Colonic mucosa (tissue), 4 donors: ENCODE measurements at regions not wholly inside any gene's neighbourhood (a gene's known extent, or its start where the extent isn't known, plus 50 kb on each side); places are given as distances from the start of the nearest gene placed in this dataset.

Source experiments
- DNase-seq: peaks from one replicate; pipeline ENCODE4 v3.0.0-alpha.2; 2020
- H3K27ac ChIP-seq: fragments of 200-600 bp; one replicate; pipeline ENCODE4 v1.8.0; 2021
- H3K27me3 ChIP-seq: fragments of 200-600 bp; one replicate; pipeline ENCODE4 v1.8.0; 2021
- H3K36me3 ChIP-seq: fragments of 200-600 bp; one replicate; pipeline ENCODE4 v1.8.0; 2021
- H3K4me1 ChIP-seq: fragments of 200-600 bp; one replicate; pipeline ENCODE4 v1.8.0; 2021; ENCODE audit warnings: mild to moderate bottlenecking
- H3K4me3 ChIP-seq: fragments of 200-600 bp; one replicate; pipeline ENCODE4 v1.8.0; 2021
- H3K9ac ChIP-seq, 2 donors: one replicate each; pipeline ENCODE4 v1.7.0; 2013; ENCODE audit warnings: control low read depth in 2 of 2, low read depth in 2 of 2, low read length in 2 of 2
- H3K9me3 ChIP-seq: fragments of 200-600 bp; one replicate; pipeline ENCODE4 v1.8.0; 2021
- intact Hi-C: fragments of 100-400 bp; cut with DNase I; formaldehyde crosslinking; loops from one replicate; pipeline ENCODE4 v1.14.1; 2022
- TF ChIP-seq, protein P1 (sequence below): fragments of 200-600 bp; IDR thresholded peaks from one replicate; pipeline ENCODE4 v1.8.0; 2022; ENCODE audit warnings: antibody characterized with exemption, mild to moderate bottlenecking
- donor health status: healthy.
- donor health status: DM: no; HTN: no; CAD: no.
- donor health status: DM: no; HTN: no; CAD: no.

DNA sequence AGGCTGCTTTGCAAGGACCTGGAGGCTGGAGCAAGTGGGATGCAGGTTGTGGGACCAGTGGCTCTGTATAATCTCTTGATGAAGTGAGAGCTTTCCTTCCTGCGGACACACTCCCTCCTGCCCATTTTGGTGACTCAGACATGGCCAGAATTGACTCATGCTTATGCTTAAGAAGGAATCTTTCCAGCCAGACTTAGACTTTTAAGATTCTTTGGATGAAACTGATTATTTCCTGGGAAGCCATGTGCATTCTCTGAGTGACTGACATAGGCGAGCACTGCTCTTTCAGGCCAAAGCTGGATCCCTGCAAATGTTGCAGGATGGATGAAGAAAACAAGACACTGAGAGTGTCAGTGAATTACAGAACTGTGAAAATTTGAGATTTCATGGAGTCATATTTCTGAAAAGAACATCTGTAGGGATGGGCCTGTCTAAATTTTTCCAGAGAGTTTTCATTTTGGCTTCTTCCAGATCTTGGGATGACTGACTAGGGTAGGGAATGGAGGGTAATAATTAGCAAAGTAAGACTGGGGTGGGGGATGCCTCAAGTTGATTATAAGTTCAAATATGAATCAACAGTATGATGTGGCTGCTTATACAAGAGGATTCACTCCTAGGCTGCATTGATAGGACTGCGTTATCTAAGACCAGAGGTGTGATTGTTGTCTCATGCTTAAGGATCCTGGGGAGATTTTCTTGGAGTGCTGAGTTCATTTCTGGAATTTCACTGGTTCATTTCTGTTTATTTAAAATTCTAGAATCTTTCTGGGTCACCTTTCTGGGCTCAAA, 195.8 kb downstream of the HIPK3 start:
- intact Hi-C loops: no loop called here
- H3K4me3 ChIP-seq: no peak overlapping the region
- H3K9me3 ChIP-seq: no peaks in the 10 kb centered on the region
- no peak overlapping the region for H3K27ac ChIP-seq
- DNase-seq: no peak
- H3K27me3 ChIP-seq: no peaks in the 10 kb centered on the region
- H3K4me1 ChIP-seq: no peaks in the 10 kb centered on the region
- TF ChIP-seq, protein P1, sequence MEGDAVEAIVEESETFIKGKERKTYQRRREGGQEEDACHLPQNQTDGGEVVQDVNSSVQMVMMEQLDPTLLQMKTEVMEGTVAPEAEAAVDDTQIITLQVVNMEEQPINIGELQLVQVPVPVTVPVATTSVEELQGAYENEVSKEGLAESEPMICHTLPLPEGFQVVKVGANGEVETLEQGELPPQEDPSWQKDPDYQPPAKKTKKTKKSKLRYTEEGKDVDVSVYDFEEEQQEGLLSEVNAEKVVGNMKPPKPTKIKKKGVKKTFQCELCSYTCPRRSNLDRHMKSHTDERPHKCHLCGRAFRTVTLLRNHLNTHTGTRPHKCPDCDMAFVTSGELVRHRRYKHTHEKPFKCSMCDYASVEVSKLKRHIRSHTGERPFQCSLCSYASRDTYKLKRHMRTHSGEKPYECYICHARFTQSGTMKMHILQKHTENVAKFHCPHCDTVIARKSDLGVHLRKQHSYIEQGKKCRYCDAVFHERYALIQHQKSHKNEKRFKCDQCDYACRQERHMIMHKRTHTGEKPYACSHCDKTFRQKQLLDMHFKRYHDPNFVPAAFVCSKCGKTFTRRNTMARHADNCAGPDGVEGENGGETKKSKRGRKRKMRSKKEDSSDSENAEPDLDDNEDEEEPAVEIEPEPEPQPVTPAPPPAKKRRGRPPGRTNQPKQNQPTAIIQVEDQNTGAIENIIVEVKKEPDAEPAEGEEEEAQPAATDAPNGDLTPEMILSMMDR: no peak
- no peak overlapping the region for H3K9ac ChIP-seq
- no peaks in the 10 kb centered on the region for H3K36me3 ChIP-seq

DNA sequence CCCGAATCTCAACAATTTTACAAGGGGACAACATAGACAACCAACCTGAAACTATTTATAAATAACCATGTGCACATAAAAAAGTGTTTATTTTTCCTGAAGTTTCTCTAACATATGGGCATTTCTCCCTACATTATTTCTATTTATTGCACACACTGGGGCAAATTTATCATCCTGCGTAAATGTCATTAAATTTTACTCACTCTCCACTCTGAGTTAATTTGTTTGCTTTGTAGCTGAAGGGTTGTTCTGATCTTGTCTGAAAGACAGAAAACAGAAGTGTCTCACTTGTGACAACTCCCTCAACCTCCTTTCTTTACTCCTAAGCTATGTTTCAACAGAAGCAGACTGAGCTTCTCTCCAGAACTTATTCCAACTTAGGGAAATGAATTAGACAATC, 194.2 kb downstream of the HIPK3 start:
- H3K27me3 ChIP-seq: no peaks in the 10 kb centered on the region
- no peak overlapping the region for H3K27ac ChIP-seq
- H3K9ac ChIP-seq: no peak overlapping the region
- TF ChIP-seq, protein P1: no peak
- no peaks in the 10 kb centered on the region for H3K4me1 ChIP-seq
- no peaks in the 10 kb centered on the region for H3K9me3 ChIP-seq
- no peaks in the 10 kb centered on the region for H3K36me3 ChIP-seq
- DNase-seq: no peak
- intact Hi-C loops: no loop called here
- H3K4me3 ChIP-seq: no peak overlapping the region

DNA sequence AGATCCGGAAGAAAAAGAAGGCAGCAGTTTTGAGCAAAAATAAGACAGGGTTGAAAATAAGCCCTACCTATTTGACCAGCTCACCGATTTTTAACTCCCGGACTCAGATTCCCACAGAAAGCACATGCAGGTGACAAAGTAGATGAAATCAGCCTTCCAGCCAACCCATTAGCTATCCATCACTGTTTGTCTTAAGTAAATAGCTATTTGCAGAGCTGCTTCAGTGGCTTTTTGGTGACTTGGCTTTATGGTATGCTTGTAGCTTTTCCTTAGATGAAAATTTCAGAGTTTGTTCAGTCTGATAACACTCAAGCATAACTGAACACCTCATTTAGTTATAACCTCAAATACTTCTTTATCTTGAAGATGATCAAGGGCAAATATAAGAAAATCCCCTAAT, 192.6 kb downstream of the HIPK3 start:
- Histone ChIP-seq H3K9ac (no peak overlapping the region), H3K9me3 (no peaks in the 10 kb centered on the region), H3K4me1 (no peaks in the 10 kb centered on the region), H3K36me3 (no peaks in the 10 kb centered on the region), H3K27me3 (no peaks in the 10 kb centered on the region), H3K4me3 (no peak overlapping the region), H3K27ac (no peak overlapping the region)
- no peak for DNase-seq
- TF ChIP-seq, protein P1: no peak
- intact Hi-C loops: no loop called here

DNA sequence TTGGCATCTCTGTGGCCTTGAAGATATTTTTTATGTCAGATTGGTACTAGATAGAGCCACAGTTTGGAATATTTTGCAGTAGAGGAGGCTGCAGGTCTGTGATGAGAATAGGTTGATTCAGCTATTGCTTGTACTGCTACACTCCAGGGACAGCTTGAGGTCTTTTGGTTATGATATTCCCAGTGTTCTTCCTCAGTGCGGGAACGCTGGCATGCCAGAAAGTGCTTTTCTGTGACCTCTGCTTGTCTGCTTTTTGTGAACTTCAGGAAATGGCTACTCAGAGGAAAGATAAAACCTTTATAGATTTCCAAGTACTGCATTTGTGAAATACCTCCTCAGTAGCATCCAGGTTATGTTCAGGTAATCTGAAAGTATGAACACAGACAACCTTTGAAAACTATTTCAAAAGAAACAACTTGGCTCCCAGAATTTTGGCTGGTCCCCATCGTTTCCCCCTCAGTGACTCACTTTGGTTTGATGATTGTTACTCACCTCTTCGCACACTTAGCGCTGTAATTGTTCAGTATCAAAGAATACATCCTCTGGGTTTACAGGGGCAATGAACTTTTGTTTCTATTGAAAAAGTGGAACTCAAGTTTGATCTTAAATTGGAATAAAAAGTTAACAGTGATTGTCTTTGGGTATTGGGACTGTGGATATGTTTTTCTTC, 191.4 kb downstream of the HIPK3 start:
- H3K4me3 ChIP-seq: no peak overlapping the region
- H3K9me3 ChIP-seq: no peaks in the 10 kb centered on the region
- no peak for DNase-seq
- TF ChIP-seq, protein P1: no peak
- no peaks in the 10 kb centered on the region for H3K27me3 ChIP-seq
- no peak overlapping the region for H3K27ac ChIP-seq
- no peak overlapping the region for H3K9ac ChIP-seq
- H3K4me1 ChIP-seq: no peaks in the 10 kb centered on the region
- intact Hi-C loops: no loop called here
- H3K36me3 ChIP-seq: no peaks in the 10 kb centered on the region

DNA sequence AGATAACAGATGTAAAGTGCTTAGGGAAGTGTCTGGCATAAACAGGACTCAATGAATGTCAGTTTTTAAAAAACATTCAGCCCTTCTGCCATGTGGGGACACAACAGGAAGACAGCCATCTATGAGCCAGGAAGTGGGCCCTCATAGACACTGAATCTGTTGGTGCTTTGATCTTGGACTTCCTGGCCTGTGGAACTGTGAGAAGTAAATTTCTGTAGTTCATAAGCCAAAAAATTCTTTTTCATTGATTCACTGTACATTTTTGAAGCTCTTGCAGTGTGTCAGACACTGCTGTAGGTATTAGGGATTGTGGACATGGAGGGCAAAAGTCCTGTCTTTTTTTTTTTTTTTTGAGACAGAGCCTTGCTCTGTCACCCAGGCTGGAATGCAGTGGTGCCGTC, 188.6 kb downstream of the HIPK3 start:
- no peak overlapping the region for H3K27ac ChIP-seq
- intact Hi-C loops: no loop called here
- TF ChIP-seq, protein P1: no peak

More for the DNA sequence above, 188.6 kb downstream of the HIPK3 start:
- Histone ChIP-seq H3K4me3 (no peak overlapping the region), H3K36me3 (no peaks in the 10 kb centered on the region), H3K9ac (no peak overlapping the region), H3K9me3 (no peaks in the 10 kb centered on the region), H3K27me3 (no peaks in the 10 kb centered on the region), H3K4me1 (no peaks in the 10 kb centered on the region)
- no peak for DNase-seq
